Epithelial cell of esophagus (primary cell): ENCODE measurements at regions not wholly inside any gene's neighbourhood (a gene's known extent, or its start where the extent isn't known, plus 50 kb on each side); places are given as distances from the start of the nearest gene placed in this dataset.
A peak's percentile ranks its signal among the peaks of the same experiment; 100 is the strongest.

Source experiments
- DNase-seq: peaks from one replicate; pipeline ENCODE4 v3.0.0; 2010; ENCODE audit warnings: low read depth
- H3K4me3 ChIP-seq: 2 replicates; pipeline ENCODE4 v1.5.1; 2011; ENCODE audit warnings: mild to moderate bottlenecking, low read length, control low read depth
- TF ChIP-seq, protein P1 (sequence below): IDR thresholded peaks from 2 replicates; pipeline ENCODE4 v1.5.1; 2011; ENCODE audit warnings: low read depth, mild to moderate bottlenecking, low read length, control low read depth, inconsistent platforms; ENCODE audit not compliant: insufficient read depth; ENCODE audit errors: missing control alignments

DNA sequence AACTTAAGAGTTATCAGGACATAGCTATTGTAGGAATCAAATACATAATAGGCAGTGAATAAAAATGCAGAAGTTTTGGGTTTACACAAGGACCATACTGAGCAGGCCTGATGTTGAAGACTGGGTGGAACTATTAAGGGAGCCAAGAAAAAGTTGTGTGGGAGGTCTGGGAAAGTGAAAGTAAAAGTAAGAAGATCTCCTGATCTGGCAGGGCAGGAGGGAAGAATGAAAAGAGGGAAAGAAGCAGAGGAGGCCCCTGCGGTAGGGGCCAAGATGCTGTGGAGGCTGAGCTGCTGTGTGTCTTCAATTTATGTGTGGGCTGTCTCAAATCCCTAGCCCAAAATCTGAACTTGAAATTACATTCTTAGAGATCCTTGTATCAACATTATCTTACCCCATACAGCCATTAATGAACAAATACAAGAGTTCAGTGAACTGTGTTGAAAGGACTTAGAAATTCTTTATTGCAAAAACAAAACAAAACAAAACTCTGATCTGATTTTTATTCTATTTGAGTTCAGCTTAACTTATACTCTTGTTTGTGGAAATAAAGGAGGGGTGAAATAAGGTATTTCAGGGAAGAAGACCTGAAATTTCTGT, 1183.8 kb downstream of the HACE1 start:
- no peak overlapping the region for H3K4me3 ChIP-seq
- TF ChIP-seq, protein P1, sequence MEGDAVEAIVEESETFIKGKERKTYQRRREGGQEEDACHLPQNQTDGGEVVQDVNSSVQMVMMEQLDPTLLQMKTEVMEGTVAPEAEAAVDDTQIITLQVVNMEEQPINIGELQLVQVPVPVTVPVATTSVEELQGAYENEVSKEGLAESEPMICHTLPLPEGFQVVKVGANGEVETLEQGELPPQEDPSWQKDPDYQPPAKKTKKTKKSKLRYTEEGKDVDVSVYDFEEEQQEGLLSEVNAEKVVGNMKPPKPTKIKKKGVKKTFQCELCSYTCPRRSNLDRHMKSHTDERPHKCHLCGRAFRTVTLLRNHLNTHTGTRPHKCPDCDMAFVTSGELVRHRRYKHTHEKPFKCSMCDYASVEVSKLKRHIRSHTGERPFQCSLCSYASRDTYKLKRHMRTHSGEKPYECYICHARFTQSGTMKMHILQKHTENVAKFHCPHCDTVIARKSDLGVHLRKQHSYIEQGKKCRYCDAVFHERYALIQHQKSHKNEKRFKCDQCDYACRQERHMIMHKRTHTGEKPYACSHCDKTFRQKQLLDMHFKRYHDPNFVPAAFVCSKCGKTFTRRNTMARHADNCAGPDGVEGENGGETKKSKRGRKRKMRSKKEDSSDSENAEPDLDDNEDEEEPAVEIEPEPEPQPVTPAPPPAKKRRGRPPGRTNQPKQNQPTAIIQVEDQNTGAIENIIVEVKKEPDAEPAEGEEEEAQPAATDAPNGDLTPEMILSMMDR, result no peak
- peak; percentile 4 for DNase-seq

GRCh38 chr6:103674790-103675189, 1184.9 kb downstream of the HACE1 start:
- TF ChIP-seq, protein P1, result no peak
- DNase-seq, result no peak
- H3K4me3 ChIP-seq, result no peak overlapping the region

GRCh38 chr6:103672169-103672568, 1187.5 kb downstream of the HACE1 start:
- TF ChIP-seq, protein P1, result no peak
- no peak overlapping the region for H3K4me3 ChIP-seq
- peak; percentile 18 for DNase-seq

- no peak overlapping the region for H3K4me3 ChIP-seq
- TF ChIP-seq, protein P1, result no peak
- no peak for DNase-seq
These were observed 1230.1 kb downstream of the HACE1 start for GRCh38 chr6:103629613-103630012.

GRCh38 chr6:103617642-103618041, 1242.1 kb downstream of the HACE1 start:
- TF ChIP-seq, protein P1, result no peak
- DNase-seq, result peak; percentile 2
- H3K4me3 ChIP-seq, result no peak overlapping the region

DNA sequence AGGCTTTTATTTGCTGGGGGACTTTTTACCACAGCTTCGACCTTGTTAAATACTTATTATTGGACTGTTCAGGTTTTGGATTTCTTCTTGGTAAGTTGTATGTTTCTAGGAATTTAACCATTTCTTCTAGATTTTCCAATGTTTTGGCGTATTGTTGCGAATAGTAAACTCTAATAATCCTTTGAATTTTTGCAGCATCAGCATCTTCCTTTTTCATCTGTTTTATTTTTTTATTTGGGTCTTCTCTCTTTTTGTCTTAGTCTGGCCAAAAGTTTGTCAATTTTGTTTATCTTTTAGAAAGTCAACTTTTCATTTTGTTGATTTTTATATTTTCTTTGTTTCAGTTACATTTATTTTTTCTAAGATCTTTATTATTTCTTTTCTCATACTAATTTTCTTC, 1272.0 kb downstream of the HACE1 start:
- no peak overlapping the region for H3K4me3 ChIP-seq
- TF ChIP-seq, protein P1, result no peak
- DNase-seq, result no peak

DNA sequence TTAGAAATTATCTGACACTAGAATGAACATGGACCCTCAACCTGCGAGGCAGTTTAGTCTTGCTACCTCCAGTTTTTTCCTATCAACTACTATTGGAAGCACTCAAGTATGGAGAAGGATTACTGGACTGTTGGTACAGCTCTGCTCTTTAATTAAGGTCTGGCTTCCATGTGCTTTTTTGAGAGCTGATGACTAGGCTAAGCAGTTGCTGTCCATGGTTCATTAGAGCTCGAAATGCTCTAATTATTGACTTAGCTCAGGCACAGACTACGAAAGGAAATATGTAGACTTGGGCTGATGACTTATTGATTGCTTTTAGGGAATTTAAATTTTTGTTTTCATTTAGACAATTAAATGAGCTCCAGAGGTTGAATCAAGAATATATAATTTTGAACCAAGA, 1281.6 kb downstream of the HACE1 start:
- H3K4me3 ChIP-seq, result no peak overlapping the region
- TF ChIP-seq, protein P1, result no peak
- no peak for DNase-seq
